Fibroblast of the aortic adventitia (primary cell): ENCODE measurements at regions not wholly inside any gene's neighbourhood (a gene's known extent, or its start where the extent isn't known, plus 50 kb on each side); places are given as distances from the start of the nearest gene placed in this dataset.
"Not testable (repeated sequence)": the region's sequence is repeated elsewhere in the genome, so short reads cannot be mapped to it uniquely, and the experiment has no call there.

Experiments
- DNase-seq: peaks from one replicate; pipeline ENCODE4 v3.0.0-alpha.2; 2010; ENCODE audit warnings: low read depth
- H3K4me3 ChIP-seq: 2 replicates; pipeline ENCODE4 v1.5.1; 2011; ENCODE audit warnings: low read depth, mild to moderate bottlenecking, control low read depth, low read length, moderate library complexity
- CTCF ChIP-seq: IDR thresholded peaks from 2 replicates; pipeline ENCODE4 v1.5.1; 2011; ENCODE audit warnings: mild to moderate bottlenecking, low read length, control low read depth, inconsistent platforms; ENCODE audit not compliant: insufficient read depth

GRCh38 chr20:59483481-59483880 lies 120.9 kb upstream of the PHACTR3 start:
- no peak overlapping the region for H3K4me3 ChIP-seq
- no peak for TF ChIP-seq CTCF
- DNase-seq = no peak

- TF ChIP-seq CTCF = no peak
- no peak overlapping the region for H3K4me3 ChIP-seq
- no peak for DNase-seq
Observed at GRCh38 chr20:59484228-59484627, 120.1 kb upstream of the PHACTR3 start.

- TF ChIP-seq CTCF = no peak
- DNase-seq = no peak
- H3K4me3 ChIP-seq = no peak overlapping the region
Observed at GRCh38 chr20:59485576-59486454, 118.5 kb upstream of the PHACTR3 start.

GRCh38 chr20:59488459-59488858 lies 115.9 kb upstream of the PHACTR3 start:
- not testable (repeated sequence) for DNase-seq, H3K4me3 ChIP-seq

GRCh38 chr20:59490196-59491004 lies 113.9 kb upstream of the PHACTR3 start:
- not testable (repeated sequence) for H3K4me3 ChIP-seq

GRCh38 chr20:59491884-59492283 lies 112.5 kb upstream of the PHACTR3 start:
- no peak for DNase-seq
- no peak for TF ChIP-seq CTCF
- H3K4me3 ChIP-seq = no peak overlapping the region

More at GRCh38 chr20:59490196-59491004, 113.9 kb upstream of the PHACTR3 start:
- not testable (repeated sequence) for DNase-seq

GRCh38 chr20:59493926-59494325 lies 110.4 kb upstream of the PHACTR3 start:
- no peak overlapping the region for H3K4me3 ChIP-seq
- TF ChIP-seq CTCF = no peak
- DNase-seq = no peak
